GM10248 (cell line): ENCODE measurements at regions not wholly inside any gene's neighbourhood (a gene's known extent, or its start where the extent isn't known, plus 50 kb on each side); places are given as distances from the start of the nearest gene placed in this dataset.

Experiments used
- CTCF ChIA-PET: fragments of 300-600 bp; sonication (Branson Sonifier 250); formaldehyde crosslinking; extraction: SDS; loops from one replicate; lab custom pipeline; 2021; ENCODE audit warnings: antibody characterized with exemption; lab: Yijun Ruan, JAX
- POLR2A ChIA-PET: fragments of 350-650 bp; sonication (Branson Sonifier 250); formaldehyde crosslinking; extraction: SDS; loops from one replicate; lab custom pipeline; 2020; ENCODE audit warnings: antibody characterized with exemption; lab: Yijun Ruan, JAX
- DNase-seq: peaks from one replicate; pipeline ENCODE4 v3.0.0; 2012; ENCODE audit errors: extremely low spot score
- TF ChIP-seq, protein P1 (sequence below): IDR thresholded peaks from 2 replicates; pipeline ENCODE4 v1.5.1; 2012; ENCODE audit warnings: mild to moderate bottlenecking, low read depth; ENCODE audit errors: extremely low read depth, missing control alignments, control extremely low read depth

GRCh38 chr1:83097715-83098114 is 901.2 kb downstream of the TTLL7 start:
- no peak for DNase-seq
- TF ChIP-seq, protein P1, sequence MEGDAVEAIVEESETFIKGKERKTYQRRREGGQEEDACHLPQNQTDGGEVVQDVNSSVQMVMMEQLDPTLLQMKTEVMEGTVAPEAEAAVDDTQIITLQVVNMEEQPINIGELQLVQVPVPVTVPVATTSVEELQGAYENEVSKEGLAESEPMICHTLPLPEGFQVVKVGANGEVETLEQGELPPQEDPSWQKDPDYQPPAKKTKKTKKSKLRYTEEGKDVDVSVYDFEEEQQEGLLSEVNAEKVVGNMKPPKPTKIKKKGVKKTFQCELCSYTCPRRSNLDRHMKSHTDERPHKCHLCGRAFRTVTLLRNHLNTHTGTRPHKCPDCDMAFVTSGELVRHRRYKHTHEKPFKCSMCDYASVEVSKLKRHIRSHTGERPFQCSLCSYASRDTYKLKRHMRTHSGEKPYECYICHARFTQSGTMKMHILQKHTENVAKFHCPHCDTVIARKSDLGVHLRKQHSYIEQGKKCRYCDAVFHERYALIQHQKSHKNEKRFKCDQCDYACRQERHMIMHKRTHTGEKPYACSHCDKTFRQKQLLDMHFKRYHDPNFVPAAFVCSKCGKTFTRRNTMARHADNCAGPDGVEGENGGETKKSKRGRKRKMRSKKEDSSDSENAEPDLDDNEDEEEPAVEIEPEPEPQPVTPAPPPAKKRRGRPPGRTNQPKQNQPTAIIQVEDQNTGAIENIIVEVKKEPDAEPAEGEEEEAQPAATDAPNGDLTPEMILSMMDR = no peak
- POLR2A ChIA-PET = no interaction called here
- CTCF ChIA-PET = interaction anchor here (1.6 kb wide), 1 partner anchor 24 kb away, joined by 3 read pairs; no protein-coding TSS in a partner anchor

GRCh38 chr1:83095570-83095969 is 903.4 kb downstream of the TTLL7 start:
- CTCF ChIA-PET = no interaction called here

GRCh38 chr1:83090195-83090594 is 908.7 kb downstream of the TTLL7 start:
- POLR2A ChIA-PET = no interaction called here
- CTCF ChIA-PET = no interaction called here
- TF ChIP-seq, protein P1 = no peak
- no peak for DNase-seq

More at GRCh38 chr1:83095570-83095969, 903.4 kb downstream of the TTLL7 start:
- POLR2A ChIA-PET = no interaction called here
- no peak for DNase-seq
- TF ChIP-seq, protein P1 = no peak

DNA sequence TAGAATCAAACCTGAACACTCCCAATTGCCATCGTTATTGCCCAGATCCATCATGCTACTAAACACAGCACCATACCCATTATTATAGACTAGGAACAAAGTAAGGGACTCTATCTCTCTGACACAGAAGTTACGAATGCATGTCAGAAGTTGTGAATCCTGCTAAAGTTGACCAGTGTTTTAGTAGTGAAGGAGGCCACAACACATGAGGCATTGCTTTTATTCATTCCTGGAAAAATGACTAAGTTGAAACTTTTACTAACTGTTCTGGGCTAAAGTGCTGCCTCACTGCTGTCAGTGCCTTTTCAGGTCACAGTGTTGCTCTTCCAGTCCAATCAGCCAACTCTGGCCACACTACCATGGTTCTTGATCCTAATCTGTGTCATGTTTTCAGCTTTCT is 911.1 kb downstream of the TTLL7 start:
- ChIA-PET POLR2A (no interaction called here), CTCF (interaction anchor here (1.2 to 1.8 kb wide), 2 partner anchors 11 to 62 kb away, joined by 4 read pairs; no protein-coding TSS in a partner anchor)
- DNase-seq = no peak
- TF ChIP-seq, protein P1 = no peak

DNA sequence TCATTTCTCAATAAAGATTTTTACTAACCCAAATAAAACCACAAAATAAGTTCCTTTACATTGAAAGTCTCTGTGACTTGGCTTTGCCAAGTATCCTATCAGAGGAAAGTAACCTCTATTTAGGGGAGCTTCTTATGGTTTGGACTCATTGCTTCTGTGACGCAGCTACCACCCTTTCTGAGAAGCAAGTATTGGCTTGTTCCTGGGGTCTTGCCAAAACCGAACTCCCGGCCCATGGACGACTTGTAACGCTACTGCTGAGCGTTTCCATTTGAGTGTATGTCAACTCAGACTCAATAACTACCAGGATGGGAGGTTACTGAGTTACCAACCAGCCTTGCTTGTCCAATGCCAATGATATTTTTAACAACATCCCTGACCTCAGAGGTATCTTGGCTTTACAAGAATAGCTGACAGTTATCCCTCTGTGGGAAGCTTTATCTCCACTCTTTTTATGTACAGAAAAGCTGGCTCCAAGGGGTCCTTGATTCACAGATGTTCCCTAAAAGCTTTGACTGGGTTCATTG is 911.9 kb downstream of the TTLL7 start:
- ChIA-PET POLR2A (no interaction called here), CTCF (interaction anchor here (1.2 to 1.8 kb wide), 2 partner anchors 10 to 61 kb away, joined by 4 read pairs; no protein-coding TSS in a partner anchor)
- DNase-seq = no peak
- TF ChIP-seq, protein P1 = no peak

- TF ChIP-seq, protein P1 = no peak
- ChIA-PET CTCF (no interaction called here), POLR2A (no interaction called here)
- no peak for DNase-seq
These were observed 912.6 kb downstream of the TTLL7 start for GRCh38 chr1:83086346-83086745.
